ENCODE measurements at regions not wholly inside any gene's neighbourhood (a gene's known extent, or its start where the extent isn't known, plus 50 kb on each side); places are given as distances from the start of the nearest gene placed in this dataset.

DNA sequence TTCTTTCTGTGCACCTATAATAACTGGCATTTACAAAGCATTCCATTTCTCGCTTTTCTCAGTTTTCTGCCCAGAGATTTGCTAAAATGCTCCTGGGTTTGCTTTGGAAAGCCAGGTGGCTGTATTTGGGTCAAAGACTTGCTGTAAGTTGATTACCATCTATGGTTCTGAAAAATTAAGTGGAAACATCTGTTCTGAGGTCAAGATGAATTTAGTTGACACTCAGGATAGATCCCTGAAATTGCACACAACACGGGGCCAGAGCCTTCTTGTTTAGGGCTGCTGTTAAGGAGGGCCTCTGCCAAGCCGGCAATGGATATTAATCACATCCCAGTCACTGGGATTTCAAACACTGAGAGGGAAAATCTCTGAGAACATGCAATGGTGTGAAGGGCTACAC lies 111.6 kb upstream of the GLI3 start:
- no peak for DNase-seq

- DNase-seq, result no peak
These were observed 111.1 kb upstream of the GLI3 start for GRCh38 chr7:42348071-42348470.

GRCh38 chr7:42347616-42348015 lies 110.6 kb upstream of the GLI3 start:
- no peak for DNase-seq

DNA sequence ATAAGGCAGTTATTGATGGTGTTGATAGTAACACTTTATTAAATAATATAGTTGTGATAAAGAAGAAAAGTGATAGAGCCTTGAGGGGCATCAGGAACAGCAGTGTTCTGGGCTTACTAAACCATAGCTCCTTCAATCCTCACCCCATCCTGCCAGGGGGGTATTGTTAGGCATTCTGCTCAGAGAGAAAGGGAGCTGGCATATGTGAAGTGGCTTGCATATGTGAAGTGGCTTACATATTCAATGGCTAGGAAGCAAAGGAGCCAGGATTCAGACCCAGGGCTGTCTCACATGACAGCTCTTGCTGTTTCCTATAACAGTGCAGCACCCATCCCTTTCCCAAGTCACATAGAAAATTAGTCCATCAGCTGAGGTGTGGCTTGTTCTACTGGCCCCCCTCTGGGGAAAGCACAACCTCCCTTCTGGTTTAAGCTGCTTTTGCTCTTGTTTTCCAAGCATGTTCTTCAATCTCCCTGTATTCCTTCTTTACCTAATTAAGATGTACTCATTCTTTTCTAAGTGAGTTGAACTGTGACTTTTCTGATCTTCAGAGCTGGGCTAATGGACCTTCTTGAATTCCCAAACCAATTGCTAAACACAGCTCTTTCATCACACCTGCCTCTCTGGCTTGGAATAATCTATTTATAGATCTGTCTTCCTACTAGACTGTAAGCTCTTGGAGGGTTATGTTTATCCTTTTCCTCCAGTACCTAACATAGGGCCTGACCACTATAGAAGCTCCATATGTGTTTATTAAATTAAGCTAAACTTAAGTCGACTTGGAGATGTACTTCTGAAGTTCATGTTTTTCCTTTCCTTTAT lies 108.7 kb upstream of the GLI3 start:
- DNase-seq, result no peak

GRCh38 chr7:42344198-42344755 lies 107.3 kb upstream of the GLI3 start:
- no peak for DNase-seq

- no peak for DNase-seq
These were observed 105.4 kb upstream of the GLI3 start for GRCh38 chr7:42342381-42342780.

GRCh38 chr7:42340436-42340835 lies 103.4 kb upstream of the GLI3 start:
- DNase-seq, result no peak

- DNase-seq, result no peak
These were observed 102.0 kb upstream of the GLI3 start for GRCh38 chr7:42338916-42339540.

DNA sequence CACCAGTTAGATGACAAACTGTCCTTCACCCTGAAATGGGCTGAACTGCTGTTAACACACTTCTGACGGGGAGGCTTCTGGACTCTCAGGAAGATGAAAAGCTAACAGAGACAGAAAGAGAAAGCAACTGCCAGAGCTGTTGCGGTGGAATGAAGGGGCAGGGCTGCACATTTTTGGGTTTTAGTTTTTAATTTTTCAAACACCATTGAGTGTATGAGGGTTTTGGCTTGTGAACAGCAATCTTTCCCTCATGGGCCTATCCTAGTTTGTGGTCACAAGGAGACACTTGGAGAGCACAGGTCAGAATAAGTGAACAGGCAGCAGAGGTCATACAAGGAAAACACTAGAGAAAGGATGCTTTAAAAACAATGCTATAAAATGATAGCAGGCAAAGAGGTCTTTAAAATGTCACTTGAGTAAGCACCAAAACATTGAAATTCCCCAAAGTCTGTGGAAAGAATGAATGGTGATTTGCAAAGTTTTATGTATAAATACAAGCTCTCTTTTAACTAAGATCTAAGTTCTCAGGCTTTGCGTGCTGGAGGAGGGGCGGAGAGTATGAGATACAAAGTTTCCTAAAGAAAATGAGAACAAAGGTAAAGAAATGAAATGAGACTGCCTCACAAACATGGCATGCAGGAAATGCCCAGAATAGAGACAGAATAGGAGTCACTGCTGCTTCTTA lies 101.4 kb upstream of the GLI3 start:
- DNase-seq, result no peak

DNA sequence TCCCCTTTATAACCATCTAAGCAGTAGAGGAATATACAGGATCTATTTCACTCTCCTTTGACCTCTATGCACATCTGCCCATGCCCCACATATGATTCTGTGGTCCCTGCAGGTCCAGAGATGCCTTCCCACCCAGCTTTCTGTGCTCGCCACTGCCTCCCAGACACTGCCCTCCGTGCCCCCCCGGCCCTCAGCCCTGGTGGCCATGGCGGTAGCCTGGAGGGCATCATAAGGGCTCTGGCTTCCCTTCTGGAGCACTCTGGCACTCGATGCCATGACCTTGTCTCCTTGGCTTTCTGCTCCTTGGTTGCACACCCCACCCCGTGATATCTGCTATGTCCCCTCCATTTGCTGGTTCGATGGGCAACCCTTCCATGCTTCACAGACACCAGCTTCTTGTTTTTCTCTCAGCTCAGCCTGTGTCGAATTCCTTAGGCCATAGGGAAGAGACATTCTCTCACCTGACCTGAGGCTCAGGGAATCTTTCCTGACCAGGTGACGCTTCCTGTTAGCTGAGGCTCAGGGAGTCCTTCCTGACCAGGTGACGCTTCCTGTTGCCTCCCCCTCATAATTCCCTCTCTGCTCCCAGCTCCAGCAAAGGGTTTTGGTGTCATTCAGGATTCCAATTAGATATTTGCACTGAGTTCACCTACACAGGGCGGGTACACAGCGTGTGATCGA lies 100.4 kb upstream of the GLI3 start:
- DNase-seq, result no peak

GRCh38 chr7:42332605-42333222 lies 95.7 kb upstream of the GLI3 start:
- DNase-seq, result no peak

DNA sequence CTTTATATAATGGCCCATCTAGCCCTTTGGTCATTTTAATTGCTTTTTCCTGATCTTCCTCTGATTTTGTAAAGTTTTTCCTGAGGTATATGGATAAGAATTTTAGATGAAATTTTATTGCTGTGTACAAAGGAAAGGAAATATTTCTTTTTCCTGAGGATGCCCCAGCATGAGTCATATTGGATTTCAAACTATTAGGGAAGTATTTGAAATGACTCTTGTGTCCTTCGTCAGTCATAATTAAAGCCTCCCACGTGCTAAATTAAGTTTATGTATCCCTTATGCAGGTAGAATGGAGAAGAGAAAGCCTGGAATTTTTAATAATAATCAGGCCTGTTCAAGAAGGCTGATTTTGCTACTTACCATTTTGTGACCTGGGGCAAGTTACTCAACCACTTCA lies 82.6 kb upstream of the GLI3 start:
- DNase-seq, result no peak

DNA sequence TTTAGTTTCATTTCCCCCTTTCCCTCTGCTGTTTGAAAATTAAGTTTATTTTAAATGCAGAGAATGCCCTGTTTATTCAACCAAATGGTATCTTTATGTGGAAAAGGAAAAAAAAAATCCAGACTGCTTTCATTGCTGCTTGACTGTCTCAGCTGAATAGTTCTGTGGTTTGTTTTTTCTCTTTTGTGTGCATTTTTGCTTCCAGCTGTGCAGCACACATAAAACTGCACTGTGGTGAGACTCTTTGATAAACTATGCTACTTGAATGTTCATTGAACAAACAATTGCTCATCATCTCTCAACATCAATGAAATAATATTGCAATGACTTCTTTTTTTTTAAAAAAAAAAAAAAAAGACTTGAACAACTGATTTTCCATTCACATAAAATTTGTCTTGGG lies 78.6 kb upstream of the GLI3 start:
- DNase-seq, result no peak

GRCh38 chr7:42315103-42315502 lies 78.1 kb upstream of the GLI3 start:
- no peak for DNase-seq

DNA sequence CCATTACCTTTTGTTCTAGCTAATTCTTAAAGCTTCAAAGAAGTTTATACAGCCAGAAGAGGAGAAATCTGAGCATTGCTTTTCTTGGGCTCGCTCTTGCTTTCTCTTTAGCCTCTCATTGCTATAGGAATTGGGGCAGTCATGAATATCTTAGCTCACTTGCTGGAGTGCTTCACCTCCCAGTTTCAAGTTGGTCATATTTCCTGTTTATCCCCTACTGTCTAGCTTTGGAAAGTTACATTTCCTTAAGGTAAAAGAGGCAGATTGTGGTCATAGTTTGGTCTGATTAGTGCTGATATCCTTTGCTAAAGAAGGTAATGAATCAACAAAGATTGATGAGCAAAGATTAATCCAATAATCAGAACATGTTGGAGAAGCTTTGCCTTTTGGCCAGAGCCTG lies 77.7 kb upstream of the GLI3 start:
- DNase-seq, result no peak

- no peak for DNase-seq
These were observed 74.2 kb upstream of the GLI3 start for GRCh38 chr7:42311195-42311594.

DNA sequence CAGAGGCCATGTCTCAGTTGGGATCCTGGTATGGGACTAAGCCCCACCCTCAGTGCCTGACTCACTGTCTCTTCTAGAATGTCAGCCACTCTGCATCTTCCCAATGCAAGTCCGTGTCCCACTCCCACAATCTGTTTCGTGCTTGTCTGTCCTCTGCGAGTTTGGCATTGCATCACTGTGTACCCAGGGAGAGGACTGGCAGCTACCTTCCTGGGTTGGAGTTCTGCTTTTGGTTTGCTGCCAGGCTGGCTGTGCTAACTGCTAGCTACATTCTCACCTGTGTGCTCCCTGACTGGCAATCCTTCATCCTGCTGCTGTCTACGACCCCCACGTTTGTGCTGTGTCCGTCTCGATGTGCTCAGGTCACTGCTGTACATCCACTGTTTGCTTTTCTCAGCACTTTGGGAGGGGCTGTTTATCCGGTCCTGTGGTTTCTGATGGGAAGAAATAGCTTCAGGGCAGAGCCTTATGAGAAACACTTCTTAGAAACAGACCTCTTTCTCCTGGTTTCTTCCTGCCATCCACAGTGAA lies 56.0 kb upstream of the GLI3 start:
- DNase-seq, result no peak

- no peak for DNase-seq
These were observed 52.5 kb upstream of the GLI3 start for GRCh38 chr7:42289473-42289872.

Data from inflammatory macrophage treated with lipopolysaccharide for 4 hours (primary cell).